Fibroblast of lung (primary cell): ENCODE measurements at regions not wholly inside any gene's neighbourhood (a gene's known extent, or its start where the extent isn't known, plus 50 kb on each side); places are given as distances from the start of the nearest gene placed in this dataset.

Source experiments
- DNase-seq, 2 donors: peaks; one replicate each; pipeline versions ENCODE4 v3.0.0 to v3.0.0-alpha.2; 2010; ENCODE audit warnings: low read depth in 2 of 2
- H2AFZ ChIP-seq: 2 replicates; pipeline ENCODE4 v1.5.1; 2012; ENCODE audit warnings: low read length, control low read depth, inconsistent platforms
- H3K27ac ChIP-seq: 2 replicates; pipeline ENCODE4 v1.5.1; 2011; ENCODE audit warnings: low read length, control low read depth; ENCODE audit not compliant: insufficient read depth
- H3K27me3 ChIP-seq: 2 replicates; pipeline ENCODE4 v1.5.1; 2011; ENCODE audit warnings: mild to moderate bottlenecking, low read length; ENCODE audit not compliant: control insufficient read depth, insufficient read depth
- H3K36me3 ChIP-seq: 2 replicates; pipeline ENCODE4 v1.5.1; 2011; ENCODE audit warnings: low read length; ENCODE audit not compliant: control insufficient read depth, insufficient read depth
- H3K4me1 ChIP-seq: 2 replicates; pipeline ENCODE4 v1.5.1; 2011; ENCODE audit warnings: low read length; ENCODE audit not compliant: control insufficient read depth, insufficient read depth; ENCODE audit errors: extremely low read depth
- H3K4me2 ChIP-seq: 2 replicates; pipeline ENCODE4 v1.5.1; 2011; ENCODE audit warnings: low read length, control low read depth; ENCODE audit not compliant: insufficient read depth; ENCODE audit errors: extremely low read depth
- H3K4me3 ChIP-seq, 4 experiments: fragments of 200-600 bp in 1 of 4; sonication (generic) in 1 of 4; replicated peaks in 1 of 4; 2 replicates each; pipeline ENCODE4 v1.5.1; 2011 to 2016; ENCODE audit warnings: low read length in 4 of 4, low read depth in 3 of 4, mild to moderate bottlenecking in 3 of 4, control low read depth in 2 of 4, inconsistent platforms in 1 of 4, mixed read lengths in 1 of 4; ENCODE audit not compliant: insufficient read depth in 1 of 4; ENCODE audit errors: control extremely low read depth in 1 of 4
- H3K79me2 ChIP-seq: 2 replicates; pipeline ENCODE4 v1.5.1; 2012; ENCODE audit warnings: mild to moderate bottlenecking, low read length, inconsistent platforms; ENCODE audit not compliant: control insufficient read depth, insufficient read depth
- H3K9ac ChIP-seq: 2 replicates; pipeline ENCODE4 v1.5.1; 2011; ENCODE audit warnings: mild to moderate bottlenecking, low read length, control low read depth; ENCODE audit not compliant: insufficient read depth
- H3K9me3 ChIP-seq: 2 replicates; pipeline ENCODE4 v1.5.1; 2012; ENCODE audit warnings: low read depth, low read length; ENCODE audit not compliant: control insufficient read depth, insufficient read depth
- H4K20me1 ChIP-seq: 2 replicates; pipeline ENCODE4 v1.5.1; 2011; ENCODE audit warnings: low read length; ENCODE audit not compliant: control insufficient read depth, insufficient read depth; ENCODE audit errors: extremely low read depth
- CTCF ChIP-seq, 2 donors: IDR thresholded peaks in 1 of 2; conservative IDR thresholded peaks in 1 of 2; 1 replicate in 1 of 2; 2 replicates in 1 of 2; pipeline ENCODE4 v1.5.1; 2011 to 2012; ENCODE audit warnings: low read length in 2 of 2, control low read depth in 1 of 2, inconsistent platforms in 1 of 2, low read depth in 1 of 2, mild to moderate bottlenecking in 1 of 2
- EZH2 ChIP-seq: IDR thresholded peaks from 2 replicates; pipeline ENCODE4 v1.5.1; 2012; ENCODE audit warnings: low read length, control low read depth, mild to moderate bottlenecking; ENCODE audit errors: missing control alignments

GRCh38 chr11:128026596-128026995, 560.8 kb downstream of the ETS1 start:
- H3K4me1 ChIP-seq, result no peaks in the 10 kb centered on the region
- peak; percentile 94 to 97 for DNase-seq
- H2AFZ ChIP-seq, result no peak overlapping the region
- no peak for TF ChIP-seq EZH2
- no peak for TF ChIP-seq CTCF (conservative IDR thresholded peaks at IDR 0.05 in 1 of 2, IDR thresholded peaks at IDR 0.05 in 1 of 2; ENCODE audit: low read depth in 1 of 2, low read length in 2 of 2)
- H3K36me3 ChIP-seq, result no peaks in the 10 kb centered on the region
- no peak overlapping the region for H3K9ac ChIP-seq
- H3K4me3 ChIP-seq, result no peak overlapping the region
- no peaks in the 10 kb centered on the region for H3K27me3 ChIP-seq
- no peaks in the 10 kb centered on the region for H3K79me2 ChIP-seq
- H3K9me3 ChIP-seq, result no peaks in the 10 kb centered on the region
- H3K27ac ChIP-seq, result no peak overlapping the region
- no peak overlapping the region for H3K4me2 ChIP-seq
- no peaks in the 10 kb centered on the region for H4K20me1 ChIP-seq

GRCh38 chr11:128022761-128023160, 564.6 kb downstream of the ETS1 start:
- Histone ChIP-seq H2AFZ (no peak overlapping the region), H3K9me3 (no peaks in the 10 kb centered on the region), H3K4me2 (no peak overlapping the region), H3K4me1 (no peaks in the 10 kb centered on the region), H3K9ac (no peak overlapping the region), H3K27ac (no peak overlapping the region), H3K27me3 (no peaks in the 10 kb centered on the region), H3K4me3 (no peak overlapping the region), H4K20me1 (no peaks in the 10 kb centered on the region), H3K79me2 (no peaks in the 10 kb centered on the region), H3K36me3 (no peaks in the 10 kb centered on the region)
- TF ChIP-seq EZH2, result no peak
- no peak for TF ChIP-seq CTCF (conservative IDR thresholded peaks at IDR 0.05 in 1 of 2, IDR thresholded peaks at IDR 0.05 in 1 of 2; ENCODE audit: low read depth in 1 of 2, low read length in 2 of 2)
- DNase-seq, result no peak

GRCh38 chr11:128022007-128022368, 565.4 kb downstream of the ETS1 start:
- no peaks in the 10 kb centered on the region for H3K36me3 ChIP-seq
- H2AFZ ChIP-seq, result no peak overlapping the region
- H3K79me2 ChIP-seq, result no peaks in the 10 kb centered on the region
- H3K9me3 ChIP-seq, result no peaks in the 10 kb centered on the region
- H3K4me1 ChIP-seq, result no peaks in the 10 kb centered on the region
- H3K4me3 ChIP-seq, result no peak overlapping the region
- H4K20me1 ChIP-seq, result no peaks in the 10 kb centered on the region
- no peak overlapping the region for H3K9ac ChIP-seq
- H3K27me3 ChIP-seq, result no peaks in the 10 kb centered on the region
- no peak overlapping the region for H3K27ac ChIP-seq
- TF ChIP-seq CTCF (conservative IDR thresholded peaks at IDR 0.05 in 1 of 2, IDR thresholded peaks at IDR 0.05 in 1 of 2; ENCODE audit: low read depth in 1 of 2, low read length in 2 of 2), result no peak
- no peak for TF ChIP-seq EZH2
- peak; percentile 53 to 78 for DNase-seq
- no peak overlapping the region for H3K4me2 ChIP-seq
